Gastrocnemius medialis (tissue), 4 donors: ENCODE measurements at regions not wholly inside any gene's neighbourhood (a gene's known extent, or its start where the extent isn't known, plus 50 kb on each side); places are given as distances from the start of the nearest gene placed in this dataset.
"Not testable (repeated sequence)": the region's sequence is repeated elsewhere in the genome, so short reads cannot be mapped to it uniquely, and the experiment has no call there.

Source experiments
- ATAC-seq, 2 donors: fragments of 150-250 bp; one replicate each; pipeline ENCODE4 v1.9.1; 2016
- DNase-seq, 2 donors: peaks; one replicate each; pipeline ENCODE4 v3.0.0-alpha.2; 2019
- H3K27ac ChIP-seq, 4 donors: fragments of 200-600 bp; sonication (generic); 1 replicate in 1 of 4; 2 replicates in 3 of 4; pipeline ENCODE4 v1.5.1; 2016 to 2018; ENCODE audit warnings: mild to moderate bottlenecking in 2 of 4, moderate library complexity in 1 of 4
- H3K27me3 ChIP-seq, 3 donors: fragments of 200-600 bp; sonication (generic) in 2 of 3; 1 replicate in 1 of 3; 2 replicates in 2 of 3; pipeline versions ENCODE4 v1.5.1 to v1.6.0; 2016 to 2019; ENCODE audit warnings: mild to moderate bottlenecking in 1 of 3, moderate library complexity in 1 of 3
- H3K36me3 ChIP-seq, 2 donors: fragments of 200-600 bp; sonication (generic) in 1 of 2; one replicate each; pipeline ENCODE4 v1.5.1; 2017 to 2018
- H3K4me1 ChIP-seq, 2 donors: fragments of 200-600 bp; sonication (generic) in 1 of 2; one replicate each; pipeline ENCODE4 v1.5.1; 2016 to 2017; ENCODE audit warnings: mild to moderate bottlenecking in 2 of 2
- H3K4me3 ChIP-seq, 4 donors: fragments of 200-600 bp; sonication (generic) in 3 of 4; 1 replicate in 1 of 4; 2 replicates in 3 of 4; pipeline ENCODE4 v1.5.1; 2016 to 2019; ENCODE audit warnings: mild to moderate bottlenecking in 2 of 4
- H3K9me3 ChIP-seq, 3 donors: fragments of 200-600 bp; sonication (generic) in 2 of 3; 1 replicate in 1 of 3; 2 replicates in 2 of 3; pipeline ENCODE4 v1.5.1; 2016 to 2019
- POLR2A ChIP-seq, 2 donors: fragments of 450-650 bp; IDR thresholded peaks; one replicate each; pipeline ENCODE4 v1.6.1; 2017; ENCODE audit warnings: antibody characterized with exemption in 2 of 2, mild to moderate bottlenecking in 2 of 2, moderate library complexity in 2 of 2
- in situ Hi-C, 4 donors: fragments of 200-750 bp; cut with MboI; loops; one replicate each; pipeline versions ENCODE4 v1.15.0 to v1.8.0; 2017; ENCODE audit warnings: low sequenced_read_pairs in 4 of 4
- intact Hi-C: fragments of 100-400 bp; cut with DNase I; formaldehyde crosslinking; loops from one replicate; pipeline ENCODE4 v1.15.1; 2023; ENCODE audit warnings: low total_unique reads
- TF ChIP-seq, protein P1 (sequence below), 5 experiments: fragments of 450-650 bp in 3 of 5; fragments of 200-600 bp in 2 of 5; sonication (generic) in 2 of 5; IDR thresholded peaks in 4 of 5; conservative IDR thresholded peaks in 1 of 5; 1 replicate in 4 of 5; 2 replicates in 1 of 5; pipeline ENCODE4 v1.5.1; 2016 to 2019; ENCODE audit warnings: antibody characterized with exemption in 5 of 5, mild to moderate bottlenecking in 3 of 5, moderate library complexity in 3 of 5

- H3K4me1 ChIP-seq: peaks cover 0 to 13% of the 10 kb centered on the region in 2 donors
- intact Hi-C loops: no loop called here
- ATAC-seq (no peak), DNase-seq (no peak)
- TF ChIP-seq, protein P1, sequence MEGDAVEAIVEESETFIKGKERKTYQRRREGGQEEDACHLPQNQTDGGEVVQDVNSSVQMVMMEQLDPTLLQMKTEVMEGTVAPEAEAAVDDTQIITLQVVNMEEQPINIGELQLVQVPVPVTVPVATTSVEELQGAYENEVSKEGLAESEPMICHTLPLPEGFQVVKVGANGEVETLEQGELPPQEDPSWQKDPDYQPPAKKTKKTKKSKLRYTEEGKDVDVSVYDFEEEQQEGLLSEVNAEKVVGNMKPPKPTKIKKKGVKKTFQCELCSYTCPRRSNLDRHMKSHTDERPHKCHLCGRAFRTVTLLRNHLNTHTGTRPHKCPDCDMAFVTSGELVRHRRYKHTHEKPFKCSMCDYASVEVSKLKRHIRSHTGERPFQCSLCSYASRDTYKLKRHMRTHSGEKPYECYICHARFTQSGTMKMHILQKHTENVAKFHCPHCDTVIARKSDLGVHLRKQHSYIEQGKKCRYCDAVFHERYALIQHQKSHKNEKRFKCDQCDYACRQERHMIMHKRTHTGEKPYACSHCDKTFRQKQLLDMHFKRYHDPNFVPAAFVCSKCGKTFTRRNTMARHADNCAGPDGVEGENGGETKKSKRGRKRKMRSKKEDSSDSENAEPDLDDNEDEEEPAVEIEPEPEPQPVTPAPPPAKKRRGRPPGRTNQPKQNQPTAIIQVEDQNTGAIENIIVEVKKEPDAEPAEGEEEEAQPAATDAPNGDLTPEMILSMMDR (IDR thresholded peaks at IDR 0.05 in 4 of 5, conservative IDR thresholded peaks at IDR 0.05 in 1 of 5): no peak
- no peak for TF ChIP-seq POLR2A (IDR thresholded peaks at IDR 0.05)
- H3K27ac ChIP-seq: no peak overlapping the region
- in situ Hi-C loops: loop anchor here (10.0 to 25.0 kb wide), 3 partner anchors 310 to 322 kb away; no protein-coding TSS in a partner anchor
- H3K36me3 ChIP-seq: no peaks in the 10 kb centered on the region
- H3K9me3 ChIP-seq: no peaks in the 10 kb centered on the region
- H3K27me3 ChIP-seq: no peaks in the 10 kb centered on the region
- no peak overlapping the region for H3K4me3 ChIP-seq
Measured at GRCh38 chr4:55002431-55002830, 123.0 kb downstream of the KDR start.

- intact Hi-C loops: no loop called here
- no peak for ATAC-seq
- TF ChIP-seq POLR2A (IDR thresholded peaks at IDR 0.05): no peak
- TF ChIP-seq, protein P1 (IDR thresholded peaks at IDR 0.05 in 4 of 5, conservative IDR thresholded peaks at IDR 0.05 in 1 of 5): no peak
Measured at GRCh38 chr4:55001538-55001937, 123.9 kb downstream of the KDR start.

DNA sequence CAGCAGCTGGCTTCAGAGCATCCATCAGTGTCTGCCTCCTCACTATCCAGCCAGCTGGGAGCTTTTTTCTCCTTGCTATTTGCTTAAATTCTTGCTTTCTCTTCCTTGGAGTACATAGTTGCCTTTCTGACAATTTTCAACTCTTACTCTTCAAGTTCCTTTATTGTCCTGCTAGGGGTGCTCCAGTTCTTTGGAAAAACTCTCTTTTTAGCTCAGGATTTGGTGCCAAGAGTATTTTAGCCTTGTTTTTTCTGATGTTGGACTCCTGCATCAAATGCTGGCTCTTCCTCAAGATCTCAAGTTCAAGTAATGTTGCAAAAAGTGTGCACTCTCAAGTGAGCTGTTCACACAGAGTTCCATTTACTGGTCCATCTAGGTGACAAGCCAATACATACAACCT is 126.4 kb downstream of the KDR start:
- ATAC-seq: peak in 1 of 2 donors; percentile 50
- Histone ChIP-seq H3K4me1 (no peaks in the 10 kb centered on the region), H3K9me3 (no peaks in the 10 kb centered on the region), H3K4me3 (no peak overlapping the region), H3K27ac (no peak overlapping the region), H3K36me3 (no peaks in the 10 kb centered on the region), H3K27me3 (no peaks in the 10 kb centered on the region)
- in situ Hi-C loops (loop anchor here in 1 of 4 donors (25.0 kb wide), 1 partner anchor 563 kb away; no protein-coding TSS in a partner anchor), intact Hi-C loops (no loop called here)
- TF ChIP-seq, protein P1 (IDR thresholded peaks at IDR 0.05 in 4 of 5, conservative IDR thresholded peaks at IDR 0.05 in 1 of 5): peak in 4 of 5 experiments; percentile 9 to 40 (median 32)
- TF ChIP-seq POLR2A (IDR thresholded peaks at IDR 0.05): no peak
- DNase-seq: no peak

More at GRCh38 chr4:55001538-55001937, 123.9 kb downstream of the KDR start:
- no peak overlapping the region for H3K27ac ChIP-seq
- in situ Hi-C loops: loop anchor here (10.0 to 25.0 kb wide), 3 partner anchors 311 to 323 kb away; no protein-coding TSS in a partner anchor
- peaks cover 0 to 13% of the 10 kb centered on the region in 2 donors for H3K4me1 ChIP-seq
- no peaks in the 10 kb centered on the region for H3K27me3 ChIP-seq
- DNase-seq: no peak
- H3K9me3 ChIP-seq: no peaks in the 10 kb centered on the region
- H3K4me3 ChIP-seq: no peak overlapping the region
- no peaks in the 10 kb centered on the region for H3K36me3 ChIP-seq

- intact Hi-C loops, ATAC-seq: not testable (repeated sequence)
Measured at GRCh38 chr4:54993473-54994026, 131.8 kb downstream of the KDR start.

GRCh38 chr4:54992266-54992665 is 133.1 kb downstream of the KDR start:
- Histone ChIP-seq H3K27me3 (no peaks in the 10 kb centered on the region), H3K27ac (no peak overlapping the region), H3K4me3 (no peak overlapping the region), H3K4me1 (no peaks in the 10 kb centered on the region), H3K9me3 (no peaks in the 10 kb centered on the region), H3K36me3 (no peaks in the 10 kb centered on the region)
- intact Hi-C loops (no loop called here), in situ Hi-C loops (loop anchor here in 1 of 4 donors (25.0 kb wide), 1 partner anchor 570 kb away; no protein-coding TSS in a partner anchor)
- TF ChIP-seq, protein P1 (IDR thresholded peaks at IDR 0.05 in 4 of 5, conservative IDR thresholded peaks at IDR 0.05 in 1 of 5): no peak
- TF ChIP-seq POLR2A (IDR thresholded peaks at IDR 0.05): no peak
- ATAC-seq (no peak), DNase-seq (no peak)

More at GRCh38 chr4:54993473-54994026, 131.8 kb downstream of the KDR start:
- not testable (repeated sequence) for H3K4me3 ChIP-seq, H3K27me3 ChIP-seq, DNase-seq, H3K4me1 ChIP-seq, H3K9me3 ChIP-seq, H3K27ac ChIP-seq, H3K36me3 ChIP-seq
- in situ Hi-C loops: loop anchor here in 1 of 4 donors (25.0 kb wide), 1 partner anchor 569 kb away; no protein-coding TSS in a partner anchor
